NCI-H226 (cell line): ENCODE measurements at regions not wholly inside any gene's neighbourhood (a gene's known extent, or its start where the extent isn't known, plus 50 kb on each side); places are given as distances from the start of the nearest gene placed in this dataset.
A peak's percentile ranks its signal among the peaks of the same experiment; 100 is the strongest.
"Not testable (repeated sequence)": the region's sequence is repeated elsewhere in the genome, so short reads cannot be mapped to it uniquely, and the experiment has no call there.

ENCODE experiments used
- DNase-seq: peaks from one replicate; pipeline ENCODE4 v3.0.0-alpha.2; 2015

GRCh38 chr13:60214213-60215055 lies 50.7 kb upstream of the DIAPH3 start:
- DNase-seq = no peak

GRCh38 chr13:60220072-60220471 lies 56.3 kb upstream of the DIAPH3 start:
- peak; percentile 64 for DNase-seq

- no peak for DNase-seq
These were observed 57.9 kb upstream of the DIAPH3 start for GRCh38 chr13:60221581-60221980.

- DNase-seq = no peak
These were observed 62.8 kb upstream of the DIAPH3 start for GRCh38 chr13:60226507-60226906.

GRCh38 chr13:60227158-60227557 lies 63.4 kb upstream of the DIAPH3 start:
- DNase-seq = no peak

- peak; percentile 63 for DNase-seq
These were observed 66.1 kb upstream of the DIAPH3 start for GRCh38 chr13:60229708-60230272.

GRCh38 chr13:60230593-60230992 lies 66.9 kb upstream of the DIAPH3 start:
- DNase-seq = peak; percentile 72

- no peak for DNase-seq
These were observed 78.4 kb upstream of the DIAPH3 start for GRCh38 chr13:60242043-60242595.

GRCh38 chr13:60244381-60244780 lies 80.7 kb upstream of the DIAPH3 start:
- DNase-seq = no peak

- not testable (repeated sequence) for DNase-seq
These were observed 87.7 kb upstream of the DIAPH3 start for GRCh38 chr13:60251419-60251818.

GRCh38 chr13:60258349-60258748 lies 94.6 kb upstream of the DIAPH3 start:
- DNase-seq = no peak

- DNase-seq = no peak
These were observed 96.7 kb upstream of the DIAPH3 start for GRCh38 chr13:60260440-60260839.

GRCh38 chr13:60261432-60262351 lies 98.0 kb upstream of the DIAPH3 start:
- DNase-seq = no peak

GRCh38 chr13:60265566-60265965 lies 101.8 kb upstream of the DIAPH3 start:
- DNase-seq = peak; percentile 80

GRCh38 chr13:60267498-60268202 lies 103.9 kb upstream of the DIAPH3 start:
- DNase-seq = no peak

- DNase-seq = no peak
These were observed 104.5 kb upstream of the DIAPH3 start for GRCh38 chr13:60268203-60268555.

- DNase-seq = peak; percentile 24
These were observed 110.3 kb upstream of the DIAPH3 start for GRCh38 chr13:60273971-60274527.

- DNase-seq = no peak
These were observed 110.9 kb upstream of the DIAPH3 start for GRCh38 chr13:60274655-60275054.

- DNase-seq = no peak
These were observed 111.5 kb upstream of the DIAPH3 start for GRCh38 chr13:60275208-60275607.

- not testable (repeated sequence) for DNase-seq
These were observed 116.5 kb upstream of the TDRD3 start for GRCh38 chr13:60280524-60280923.

- no peak for DNase-seq
These were observed 114.8 kb upstream of the TDRD3 start for GRCh38 chr13:60282186-60282585.

- DNase-seq = no peak
These were observed 114.3 kb upstream of the TDRD3 start for GRCh38 chr13:60282708-60283107.
